Tibial nerve (tissue), 4 donors: ENCODE measurements at regions not wholly inside any gene's neighbourhood (a gene's known extent, or its start where the extent isn't known, plus 50 kb on each side); places are given as distances from the start of the nearest gene placed in this dataset.

ENCODE experiments used
- CTCF ChIP-seq, 5 experiments: fragments of 200-600 bp in 3 of 5; fragments of 450-650 bp in 2 of 5; sonication (generic) in 3 of 5; IDR thresholded peaks; one replicate each; pipeline ENCODE4 v1.5.1; 2016 to 2019; ENCODE audit warnings: antibody characterized with exemption in 5 of 5, mild to moderate bottlenecking in 3 of 5, moderate library complexity in 2 of 5
- EP300 ChIP-seq, 2 donors: sonication (generic); formaldehyde crosslinking; IDR thresholded peaks; one replicate each; pipeline ENCODE4 v1.6.1; 2017; ENCODE audit warnings: antibody characterized with exemption in 2 of 2, mild to moderate bottlenecking in 1 of 2
- POLR2A ChIP-seq, 2 donors: fragments of 450-650 bp; IDR thresholded peaks; one replicate each; pipeline ENCODE4 v1.6.1; 2017; ENCODE audit warnings: antibody characterized with exemption in 2 of 2, mild to moderate bottlenecking in 2 of 2, moderate library complexity in 2 of 2

GRCh38 chr12:41681898-41682297, 462.8 kb downstream of the GXYLT1 start:
- TF ChIP-seq CTCF (IDR thresholded peaks at IDR 0.05) (no peak), POLR2A (IDR thresholded peaks at IDR 0.05) (no peak), EP300 (IDR thresholded peaks at IDR 0.05) (no peak)
